SJSA1 (cell line): ENCODE measurements at regions not wholly inside any gene's neighbourhood (a gene's known extent, or its start where the extent isn't known, plus 50 kb on each side); places are given as distances from the start of the nearest gene placed in this dataset.

Experiments
- DNase-seq, 2 experiments: peaks; one replicate each; pipeline ENCODE4 v3.0.0-alpha.2; 2015 to 2020; ENCODE audit warnings: low spot score in 2 of 2, low read depth in 1 of 2
- H3K27ac ChIP-seq: fragments of 250-450 bp; sonication (Bioruptor Pico); 2 replicates; pipeline ENCODE4 v1.5.1; 2020; ENCODE audit warnings: mild to moderate bottlenecking, moderate library complexity
- H3K27me3 ChIP-seq: fragments of 250-450 bp; sonication (Bioruptor Pico); replicated peaks from 2 replicates; pipeline ENCODE4 v1.5.1; 2020; ENCODE audit warnings: mild to moderate bottlenecking, moderate library complexity
- H3K36me3 ChIP-seq: fragments of 250-450 bp; sonication (Bioruptor Pico); 2 replicates; pipeline ENCODE4 v1.5.1; 2020; ENCODE audit warnings: mild to moderate bottlenecking
- H3K4me1 ChIP-seq: fragments of 250-450 bp; sonication (Bioruptor Pico); replicated peaks from 2 replicates; pipeline ENCODE4 v1.6.1; 2021; ENCODE audit warnings: mild to moderate bottlenecking
- H3K4me3 ChIP-seq: fragments of 250-450 bp; sonication (Bioruptor Pico); 2 replicates; pipeline ENCODE4 v1.5.1; 2020; ENCODE audit warnings: mild to moderate bottlenecking
- H3K9me3 ChIP-seq: fragments of 250-450 bp; sonication (Bioruptor Pico); replicated peaks from 2 replicates; pipeline ENCODE4 v1.5.1; 2020; ENCODE audit warnings: mild to moderate bottlenecking

DNA sequence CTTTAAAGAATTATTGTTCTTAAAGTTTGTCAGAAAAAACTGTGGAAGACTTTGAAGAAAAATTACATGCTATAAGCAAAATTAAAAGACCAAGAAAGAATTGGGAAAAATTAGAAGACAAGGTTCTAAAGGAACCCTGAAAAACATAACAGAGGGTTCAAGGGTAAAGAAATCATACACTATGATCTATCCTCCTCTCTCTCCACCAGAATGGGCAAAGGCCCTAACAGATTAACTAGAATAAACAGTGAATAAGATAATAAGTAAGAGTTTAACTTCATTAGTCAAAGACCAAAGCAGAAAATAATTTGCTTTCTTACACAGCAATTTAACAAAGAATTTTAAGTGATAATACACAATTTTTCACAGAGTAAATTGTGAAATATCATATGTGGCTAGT is 201.2 kb upstream of the PDE10A start:
- H3K27me3 ChIP-seq, result 0 out of 2 replicates have a peak, but pooled peaks cover 5% of the 10 kb centered on the region
- no peak for DNase-seq
- no peaks in the 10 kb centered on the region for H3K9me3 ChIP-seq
- H3K4me1 ChIP-seq, result no peaks in the 10 kb centered on the region
- H3K27ac ChIP-seq, result no peak overlapping the region
- H3K4me3 ChIP-seq, result no peak overlapping the region
- no peaks in the 10 kb centered on the region for H3K36me3 ChIP-seq

DNA sequence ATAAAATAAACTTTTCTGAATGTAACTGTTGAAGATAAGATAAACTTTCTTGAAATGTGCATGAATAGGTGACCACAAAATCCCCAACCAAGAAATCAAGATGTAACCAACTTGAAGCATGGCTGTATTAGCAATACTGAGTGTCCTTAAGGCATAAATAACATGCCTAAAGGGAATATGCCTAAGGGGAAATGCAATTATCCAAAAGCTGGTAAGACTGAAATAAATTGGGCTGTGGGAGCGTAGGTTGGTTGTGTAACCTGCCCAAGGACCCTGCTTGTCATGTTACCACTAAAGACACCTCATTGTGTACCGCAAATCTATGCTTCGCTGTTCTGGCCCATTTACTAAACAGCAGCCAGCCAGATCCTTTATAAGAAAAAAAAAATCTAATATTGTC is 200.8 kb upstream of the PDE10A start:
- Histone ChIP-seq H3K9me3 (no peaks in the 10 kb centered on the region), H3K4me3 (no peak overlapping the region), H3K27ac (no peak overlapping the region), H3K4me1 (no peaks in the 10 kb centered on the region), H3K36me3 (no peaks in the 10 kb centered on the region), H3K27me3 (0 out of 2 replicates have a peak, but pooled peaks cover 5% of the 10 kb centered on the region)
- no peak for DNase-seq

DNA sequence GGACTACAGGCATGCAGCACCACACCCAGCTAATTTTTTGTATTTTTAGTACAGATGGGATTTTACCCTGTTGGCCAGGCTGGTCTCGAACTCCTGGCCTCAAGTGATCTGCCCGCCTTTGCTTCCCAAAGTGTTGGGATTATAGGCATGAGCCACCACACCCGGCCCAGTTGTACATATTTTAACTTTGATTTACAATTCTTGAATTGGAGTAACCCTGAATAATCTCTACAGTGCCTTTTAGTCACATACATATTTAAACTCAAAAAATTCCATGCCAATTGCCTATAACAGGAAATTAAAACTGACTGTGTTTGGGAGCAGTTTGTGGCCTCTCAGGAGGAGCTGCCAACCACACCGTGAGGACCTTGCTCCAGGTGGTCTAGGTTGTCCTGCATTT is 199.8 kb upstream of the PDE10A start:
- DNase-seq, result no peak

GRCh38 chr6:165861226-165861625 is 198.2 kb upstream of the PDE10A start:
- no peaks in the 10 kb centered on the region for H3K36me3 ChIP-seq
- 0 out of 2 replicates have a peak, but pooled peaks cover 5% of the 10 kb centered on the region for H3K27me3 ChIP-seq
- no peak for DNase-seq
- H3K4me1 ChIP-seq, result no peaks in the 10 kb centered on the region
- H3K4me3 ChIP-seq, result no peak overlapping the region
- H3K9me3 ChIP-seq, result no peaks in the 10 kb centered on the region
- no peak overlapping the region for H3K27ac ChIP-seq

More for the DNA sequence above, 199.8 kb upstream of the PDE10A start:
- H3K36me3 ChIP-seq, result no peaks in the 10 kb centered on the region
- no peak overlapping the region for H3K4me3 ChIP-seq
- H3K4me1 ChIP-seq, result no peaks in the 10 kb centered on the region
- H3K9me3 ChIP-seq, result no peaks in the 10 kb centered on the region
- 0 out of 2 replicates have a peak, but pooled peaks cover 5% of the 10 kb centered on the region for H3K27me3 ChIP-seq
- H3K27ac ChIP-seq, result no peak overlapping the region

- H3K27me3 ChIP-seq, result 0 out of 2 replicates have a peak, but pooled peaks cover 5% of the 10 kb centered on the region
- no peak for DNase-seq
- H3K4me1 ChIP-seq, result no peaks in the 10 kb centered on the region
- no peak overlapping the region for H3K27ac ChIP-seq
- H3K9me3 ChIP-seq, result no peaks in the 10 kb centered on the region
- no peaks in the 10 kb centered on the region for H3K36me3 ChIP-seq
- H3K4me3 ChIP-seq, result no peak overlapping the region
Measured at GRCh38 chr6:165858586-165858985, 195.5 kb upstream of the PDE10A start.

DNA sequence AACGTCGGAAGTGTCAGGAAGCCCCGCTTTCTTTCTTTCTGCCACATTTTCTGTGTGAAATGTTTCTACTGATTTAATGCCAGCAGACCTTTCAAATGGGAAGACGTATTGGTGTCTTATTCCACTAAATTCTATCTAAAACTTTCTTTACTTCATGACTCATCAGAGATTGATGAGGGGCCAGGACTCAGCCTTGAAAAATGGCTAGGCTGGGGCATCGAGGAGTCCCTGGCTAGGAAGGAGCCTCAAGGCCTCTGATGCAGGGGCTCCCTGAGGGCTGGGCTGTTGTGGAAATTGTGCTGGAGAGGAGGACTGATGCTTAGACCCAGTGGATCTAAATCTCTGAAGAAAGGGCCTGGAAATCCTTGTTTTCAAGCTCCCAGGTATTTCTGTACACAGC is 192.8 kb upstream of the PDE10A start:
- no peaks in the 10 kb centered on the region for H3K27me3 ChIP-seq
- DNase-seq, result no peak
- H3K4me3 ChIP-seq, result no peak overlapping the region
- no peaks in the 10 kb centered on the region for H3K36me3 ChIP-seq
- H3K9me3 ChIP-seq, result no peaks in the 10 kb centered on the region
- H3K27ac ChIP-seq, result no peak overlapping the region
- no peaks in the 10 kb centered on the region for H3K4me1 ChIP-seq

GRCh38 chr6:165854863-165855593 is 192.0 kb upstream of the PDE10A start:
- DNase-seq, result no peak
- no peaks in the 10 kb centered on the region for H3K27me3 ChIP-seq
- no peaks in the 10 kb centered on the region for H3K9me3 ChIP-seq
- no peak overlapping the region for H3K27ac ChIP-seq
- H3K4me3 ChIP-seq, result no peak overlapping the region
- no peaks in the 10 kb centered on the region for H3K4me1 ChIP-seq
- no peaks in the 10 kb centered on the region for H3K36me3 ChIP-seq

DNA sequence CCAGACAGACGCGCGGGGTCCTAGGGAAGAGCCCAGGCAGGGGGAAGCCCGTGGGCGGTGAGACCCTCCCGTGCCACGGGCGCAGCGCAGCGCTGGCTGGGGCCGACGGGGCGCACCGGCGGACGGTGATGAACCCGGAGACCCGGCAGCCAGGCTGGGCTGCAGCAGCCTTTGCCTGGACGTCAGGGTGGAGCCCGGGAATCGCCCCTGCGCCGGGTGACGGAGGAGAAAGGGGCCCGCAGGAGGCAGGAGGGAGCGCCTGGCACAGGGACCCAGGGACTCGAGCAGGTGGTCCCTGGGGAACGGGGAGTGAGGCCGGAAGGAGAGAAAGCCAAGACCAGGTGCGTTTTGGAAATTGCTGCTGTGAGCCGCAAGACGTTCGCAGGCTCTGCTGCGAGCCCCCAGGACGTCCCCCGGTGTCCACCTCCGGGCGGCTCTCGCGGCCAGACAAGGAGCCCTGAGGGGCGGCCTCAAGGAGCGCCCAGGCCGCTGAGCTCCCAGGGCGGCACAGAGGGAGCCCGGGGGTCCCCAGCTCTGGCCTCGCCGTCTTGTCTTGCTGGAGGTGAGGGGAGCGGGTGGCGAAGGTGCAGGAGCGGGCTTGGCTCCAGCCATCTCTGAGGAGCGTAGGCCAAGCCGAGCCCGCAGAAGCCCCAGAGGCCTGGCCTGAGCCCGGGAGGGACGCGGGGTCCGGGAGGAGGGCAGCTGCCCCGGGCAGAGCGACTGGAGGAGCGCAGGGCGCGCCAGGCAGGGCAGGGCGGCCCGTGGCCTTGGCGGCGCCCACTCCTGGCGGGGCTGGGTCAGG is 191.2 kb upstream of the PDE10A start:
- Histone ChIP-seq H3K36me3 (no peaks in the 10 kb centered on the region), H3K4me3 (no peak overlapping the region), H3K4me1 (no peaks in the 10 kb centered on the region), H3K27ac (no peak overlapping the region), H3K9me3 (no peaks in the 10 kb centered on the region), H3K27me3 (no peaks in the 10 kb centered on the region)
- DNase-seq, result no peak

DNA sequence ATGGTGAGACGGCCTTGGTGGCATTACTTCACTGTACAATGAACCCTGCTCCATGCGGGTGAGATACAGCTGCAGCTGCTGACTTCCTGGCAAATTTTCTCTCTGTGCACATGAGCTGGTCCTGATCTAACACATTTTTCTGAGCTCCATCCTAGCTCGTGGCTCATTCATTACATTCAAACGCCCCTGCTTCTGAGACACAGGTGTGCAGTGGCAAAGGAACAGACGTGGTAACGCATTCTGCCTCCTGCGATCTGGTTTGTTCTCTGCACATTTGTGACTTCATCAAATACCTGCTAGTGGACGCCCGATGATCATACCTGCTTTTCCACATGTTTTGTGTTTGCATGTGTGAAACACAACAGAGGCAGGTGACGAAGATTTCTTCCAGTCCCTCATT is 189.6 kb upstream of the PDE10A start:
- Histone ChIP-seq H3K4me3 (no peak overlapping the region), H3K4me1 (no peaks in the 10 kb centered on the region), H3K36me3 (no peaks in the 10 kb centered on the region), H3K9me3 (no peaks in the 10 kb centered on the region), H3K27ac (no peak overlapping the region), H3K27me3 (peaks cover under 1% of the 10 kb centered on the region; the same call in 1 of the 2 replicates)
- no peak for DNase-seq

GRCh38 chr6:165850434-165851019 is 187.5 kb upstream of the PDE10A start:
- Histone ChIP-seq H3K4me1 (no peaks in the 10 kb centered on the region), H3K4me3 (no peak overlapping the region), H3K9me3 (no peaks in the 10 kb centered on the region), H3K27me3 (peaks cover 17% of the 10 kb centered on the region), H3K36me3 (no peaks in the 10 kb centered on the region), H3K27ac (no peak overlapping the region)
- peak in 1 of 2 experiments; percentile 36 for DNase-seq

GRCh38 chr6:165849534-165850430 is 186.7 kb upstream of the PDE10A start:
- H3K27me3 ChIP-seq, result peaks cover 24% of the 10 kb centered on the region
- DNase-seq, result no peak
- no peaks in the 10 kb centered on the region for H3K36me3 ChIP-seq
- H3K9me3 ChIP-seq, result no peaks in the 10 kb centered on the region
- H3K27ac ChIP-seq, result no peak overlapping the region
- H3K4me1 ChIP-seq, result no peaks in the 10 kb centered on the region
- H3K4me3 ChIP-seq, result no peak overlapping the region

DNA sequence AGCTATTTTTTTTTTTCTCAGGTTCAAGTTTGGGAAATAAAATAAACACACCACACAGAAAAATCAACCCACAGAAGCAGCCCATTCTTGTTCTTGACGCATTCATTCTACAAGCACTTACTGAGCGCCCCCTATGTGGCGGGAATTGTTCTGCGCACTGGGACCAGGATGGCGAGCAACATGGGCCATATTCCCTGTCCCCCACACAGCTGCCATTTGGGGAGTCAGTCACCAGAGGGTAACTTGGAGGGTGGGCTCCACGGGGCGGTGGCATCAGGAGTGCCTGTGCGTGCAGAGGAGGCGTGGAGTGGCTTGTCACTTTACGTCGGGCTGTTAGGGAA is 185.0 kb upstream of the PDE10A start:
- no peak for DNase-seq
- Histone ChIP-seq H3K36me3 (no peaks in the 10 kb centered on the region), H3K27ac (no peak overlapping the region), H3K4me1 (no peaks in the 10 kb centered on the region), H3K9me3 (no peaks in the 10 kb centered on the region), H3K4me3 (no peak overlapping the region), H3K27me3 (peaks cover 30% of the 10 kb centered on the region)

GRCh38 chr6:165847407-165848085 is 184.5 kb upstream of the PDE10A start:
- no peak for DNase-seq
- Histone ChIP-seq H3K9me3 (no peaks in the 10 kb centered on the region), H3K27ac (no peak overlapping the region), H3K4me3 (no peak overlapping the region), H3K27me3 (peaks cover 30% of the 10 kb centered on the region), H3K4me1 (no peaks in the 10 kb centered on the region), H3K36me3 (no peaks in the 10 kb centered on the region)
